HEK293 (cell line): ENCODE measurements at regions not wholly inside any gene's neighbourhood (a gene's known extent, or its start where the extent isn't known, plus 50 kb on each side); places are given as distances from the start of the nearest gene placed in this dataset.

Experiments
- CTCF ChIA-PET: fragments of 350-600 bp; formaldehyde crosslinking; extraction: SDS; loops from one replicate; lab custom pipeline; 2021; ENCODE audit warnings: antibody characterized with exemption; lab: Yijun Ruan, JAX
- POLR2A ChIA-PET: fragments of 300-600 bp; formaldehyde crosslinking; extraction: SDS; loops from one replicate; lab custom pipeline; 2020; ENCODE audit warnings: antibody characterized with exemption, inconsistent platforms; lab: Yijun Ruan, JAX
- H3K27ac ChIP-seq: fragments of 200-500 bp; sonication (Bioruptor generic); 2 replicates; pipeline ENCODE4 v1.5.1; 2014; ENCODE audit warnings: low read depth, low read length, control low read depth, inconsistent platforms; ENCODE audit errors: extremely low read depth
- H3K36me3 ChIP-seq, 2 experiments: fragments of 200-500 bp in 1 of 2; sonication (Bioruptor generic) in 1 of 2; 1 replicate in 1 of 2; 2 replicates in 1 of 2; pipeline ENCODE4 v1.5.1; 2014 to 2017; ENCODE audit warnings: inconsistent platforms in 2 of 2, low read length in 2 of 2; ENCODE audit not compliant: control insufficient read depth in 2 of 2, insufficient read depth in 1 of 2
- H3K4me1 ChIP-seq: fragments of 200-500 bp; sonication (Bioruptor generic); 2 replicates; pipeline ENCODE4 v1.5.1; 2014; ENCODE audit warnings: mild to moderate bottlenecking, low read length, inconsistent platforms; ENCODE audit not compliant: control insufficient read depth, insufficient read depth
- H3K4me3 ChIP-seq: 2 replicates; pipeline ENCODE4 v1.5.1; 2011; ENCODE audit warnings: low read depth, mild to moderate bottlenecking, control low read depth, low read length, moderate library complexity
- H3K9me3 ChIP-seq: fragments of 200-500 bp; sonication (Bioruptor generic); 2 replicates; pipeline ENCODE4 v1.5.1; 2014; ENCODE audit warnings: low read depth, low read length, inconsistent platforms; ENCODE audit not compliant: control insufficient read depth, insufficient read depth
- AEBP2 ChIP-seq: fragments of 450-650 bp; formaldehyde crosslinking; IDR thresholded peaks from 2 replicates; pipeline ENCODE4 v1.5.1; 2016; ENCODE audit warnings: missing biosample characterization, missing genetic modification characterization, borderline replicate concordance
- FEZF1 ChIP-seq: fragments of 450-650 bp; formaldehyde crosslinking; IDR thresholded peaks from 2 replicates; pipeline ENCODE4 v1.5.1; 2016; ENCODE audit warnings: missing biosample characterization, missing genetic modification characterization
- GLIS1 ChIP-seq: fragments of 450-650 bp; formaldehyde crosslinking; IDR thresholded peaks from 2 replicates; pipeline ENCODE4 v1.5.1; 2016; ENCODE audit warnings: missing biosample characterization, missing genetic modification characterization
- MEIS1 ChIP-seq: sonication (generic); formaldehyde crosslinking; IDR thresholded peaks from 2 replicates; pipeline ENCODE4 v1.8.1; 2022; ENCODE audit warnings: missing genetic modification reagents, mild to moderate bottlenecking, borderline replicate concordance
- OSR2 ChIP-seq: fragments of 450-650 bp; formaldehyde crosslinking; IDR thresholded peaks from 2 replicates; pipeline ENCODE4 v1.5.1; 2016; ENCODE audit warnings: missing biosample characterization, missing genetic modification characterization
- PRDM10 ChIP-seq: fragments of 450-650 bp; formaldehyde crosslinking; IDR thresholded peaks from 2 replicates; pipeline ENCODE4 v1.5.1; 2016; ENCODE audit warnings: missing biosample characterization, missing genetic modification characterization
- SP7 ChIP-seq: fragments of 450-650 bp; formaldehyde crosslinking; IDR thresholded peaks from 2 replicates; pipeline ENCODE4 v1.5.1; 2016; ENCODE audit warnings: missing biosample characterization, missing genetic modification characterization
- TRIM28 ChIP-seq: IDR thresholded peaks from 2 replicates; pipeline ENCODE4 v1.6.1; 2011; ENCODE audit warnings: low read length, control low read depth, borderline replicate concordance
- WT1 ChIP-seq: fragments of 450-650 bp; formaldehyde crosslinking; IDR thresholded peaks from 2 replicates; pipeline ENCODE4 v1.5.1; 2016; ENCODE audit warnings: missing biosample characterization, missing genetic modification characterization
- ZFHX2 ChIP-seq: fragments of 450-650 bp; formaldehyde crosslinking; conservative IDR thresholded peaks from 2 replicates; pipeline ENCODE4 v1.5.1; 2016; ENCODE audit warnings: missing biosample characterization, missing genetic modification characterization
- ZNF112 ChIP-seq: fragments of 450-650 bp; formaldehyde crosslinking; IDR thresholded peaks from 2 replicates; pipeline ENCODE4 v1.5.0; 2017; ENCODE audit warnings: missing biosample characterization, missing genetic modification characterization
- ZNF138 ChIP-seq: fragments of 450-650 bp; formaldehyde crosslinking; IDR thresholded peaks from 2 replicates; pipeline ENCODE4 v1.5.1; 2016; ENCODE audit warnings: missing biosample characterization, missing genetic modification characterization, borderline replicate concordance
- ZNF211 ChIP-seq: fragments of 450-650 bp; formaldehyde crosslinking; IDR thresholded peaks from 2 replicates; pipeline ENCODE4 v1.5.1; 2016; ENCODE audit warnings: low read depth, missing biosample characterization, missing genetic modification characterization
- ZNF221 ChIP-seq: fragments of 450-650 bp; formaldehyde crosslinking; IDR thresholded peaks from 2 replicates; pipeline ENCODE4 v1.5.1; 2017; ENCODE audit warnings: missing biosample characterization, missing genetic modification characterization, borderline replicate concordance
- ZNF292 ChIP-seq: fragments of 450-650 bp; formaldehyde crosslinking; IDR thresholded peaks from 2 replicates; pipeline ENCODE4 v1.5.1; 2016; ENCODE audit warnings: low read depth, missing biosample characterization, missing genetic modification characterization, borderline replicate concordance
- ZNF335 ChIP-seq: fragments of 450-650 bp; formaldehyde crosslinking; conservative IDR thresholded peaks from 2 replicates; pipeline ENCODE4 v1.5.1; 2016; ENCODE audit warnings: missing biosample characterization, missing genetic modification characterization
- ZNF366 ChIP-seq: fragments of 450-650 bp; formaldehyde crosslinking; conservative IDR thresholded peaks from 2 replicates; pipeline ENCODE4 v1.5.1; 2016; ENCODE audit warnings: missing biosample characterization, missing genetic modification characterization
- ZNF37A ChIP-seq: fragments of 450-650 bp; IDR thresholded peaks from 2 replicates; pipeline ENCODE4 v1.5.1; 2018; ENCODE audit warnings: missing biosample characterization, missing genetic modification characterization
- ZNF664 ChIP-seq: fragments of 450-650 bp; formaldehyde crosslinking; IDR thresholded peaks from 2 replicates; pipeline ENCODE4 v1.5.1; 2016; ENCODE audit warnings: missing biosample characterization, missing genetic modification characterization
- ZNF692 ChIP-seq: fragments of 450-650 bp; formaldehyde crosslinking; IDR thresholded peaks from 2 replicates; pipeline ENCODE4 v1.5.1; 2016; ENCODE audit warnings: missing biosample characterization, missing genetic modification characterization
- TF ChIP-seq, protein P1 (sequence below): fragments of 450-650 bp; formaldehyde crosslinking; IDR thresholded peaks from 2 replicates; pipeline ENCODE4 v1.5.1; 2016; ENCODE audit warnings: missing biosample characterization, missing genetic modification characterization
- TF ChIP-seq, protein P2 (sequence below): fragments of 450-650 bp; formaldehyde crosslinking; IDR thresholded peaks from 2 replicates; pipeline ENCODE4 v1.5.1; 2016; ENCODE audit warnings: missing biosample characterization, missing genetic modification characterization
- TF ChIP-seq, protein P3 (sequence below): fragments of 450-650 bp; IDR thresholded peaks from 2 replicates; pipeline ENCODE4 v1.5.1; 2018; ENCODE audit warnings: missing biosample characterization, mild to moderate bottlenecking, missing genetic modification characterization

DNA sequence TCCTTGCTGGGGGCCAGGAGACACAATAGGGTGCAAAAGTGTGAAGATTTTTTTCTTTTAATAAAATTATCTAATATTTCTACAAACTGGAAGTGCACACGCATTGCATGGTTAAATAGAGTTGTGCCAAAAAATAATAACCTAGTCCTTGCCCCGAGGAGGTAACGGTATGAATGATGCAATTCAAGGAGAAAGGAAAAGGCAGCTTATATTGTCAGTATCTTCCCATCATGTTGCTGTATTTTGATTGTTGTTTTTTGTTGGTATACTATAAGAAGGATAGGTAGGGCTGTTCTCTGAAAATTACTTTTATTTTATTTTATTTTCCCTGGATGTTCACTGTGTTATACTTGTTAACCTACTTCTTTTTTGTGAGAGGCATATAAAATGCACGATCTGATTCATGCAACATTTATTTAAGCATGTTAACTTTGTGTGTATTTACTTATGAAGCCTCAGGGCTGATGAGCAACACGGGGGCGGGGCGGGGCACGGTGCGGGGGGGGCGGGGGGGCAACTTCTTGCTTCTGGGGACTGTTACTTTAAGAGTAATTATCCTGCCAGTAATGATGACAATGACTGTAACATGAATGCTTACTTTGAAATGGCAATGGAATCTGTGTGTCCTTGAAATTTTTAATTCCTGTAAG lies 118.6 kb downstream of the AQP4 start:
- H3K4me1 ChIP-seq = peaks cover 16% of the 10 kb centered on the region
- ChIA-PET POLR2A (interaction anchor here (0.8 kb wide), 1 partner anchor 16 kb away, joined by 3 read pairs; no protein-coding TSS in a partner anchor), CTCF (interaction anchor here (0.7 to 1.0 kb wide), 2 partner anchors 30 to 341 kb away, joined by 3 read pairs; no protein-coding TSS in a partner anchor)
- TF ChIP-seq ZNF664 (tag by site-specific recombination) (peak; percentile 25; the same call in 1 of the 2 replicates), ZNF692 (tag by site-specific recombination) (peak; percentile 16; the same call in 1 of the 2 replicates), ZNF138 (tag by site-specific recombination) (no peak), SP7 (tag by site-specific recombination) (0 out of 2 replicates have a peak, but pooled peaks have one; percentile 7), ZNF292 (tag by site-specific recombination) (no peak), FEZF1 (no peak), GLIS1 (tag by site-specific recombination) (no peak), ZNF112 (tag by site-specific recombination) (no peak), ZNF37A (tag by site-specific recombination) (no peak), WT1 (tag by site-specific recombination) (no peak), MEIS1 (CRISPR knock-in tag) (no peak), ZNF335 (tag by site-specific recombination) (no peak; the same call in 1 of the 2 replicates), PRDM10 (tag by site-specific recombination) (peak; percentile 74; the same call in 1 of the 2 replicates), ZNF366 (peak; percentile 32; the same call in 1 of the 2 replicates)
- TF ChIP-seq, protein P1, sequence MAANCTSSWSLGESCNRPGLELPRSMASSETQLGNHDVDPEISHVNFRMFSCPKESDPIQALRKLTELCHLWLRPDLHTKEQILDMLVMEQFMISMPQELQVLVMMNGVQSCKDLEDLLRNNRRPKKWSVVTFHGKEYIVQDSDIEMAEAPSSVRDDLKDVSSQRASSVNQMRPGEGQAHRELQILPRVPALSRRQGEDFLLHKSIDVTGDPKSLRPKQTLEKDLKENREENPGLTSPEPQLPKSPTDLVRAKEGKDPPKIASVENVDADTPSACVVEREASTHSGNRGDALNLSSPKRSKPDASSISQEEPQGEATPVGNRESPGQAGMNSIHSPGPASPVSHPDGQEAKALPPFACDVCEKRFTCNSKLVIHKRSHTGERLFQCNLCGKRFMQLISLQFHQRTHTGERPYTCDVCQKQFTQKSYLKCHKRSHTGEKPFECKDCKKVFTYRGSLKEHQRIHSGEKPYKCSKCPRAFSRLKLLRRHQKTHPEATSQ (tag by site-specific recombination) = no peak
- H3K4me3 ChIP-seq = no peak overlapping the region; the same call in 1 of the 2 replicates
- H3K9me3 ChIP-seq = no peaks in the 10 kb centered on the region
- H3K27ac ChIP-seq = no peak overlapping the region; the same call in 1 of the 2 replicates
- H3K36me3 ChIP-seq = no peaks in the 10 kb centered on the region

DNA sequence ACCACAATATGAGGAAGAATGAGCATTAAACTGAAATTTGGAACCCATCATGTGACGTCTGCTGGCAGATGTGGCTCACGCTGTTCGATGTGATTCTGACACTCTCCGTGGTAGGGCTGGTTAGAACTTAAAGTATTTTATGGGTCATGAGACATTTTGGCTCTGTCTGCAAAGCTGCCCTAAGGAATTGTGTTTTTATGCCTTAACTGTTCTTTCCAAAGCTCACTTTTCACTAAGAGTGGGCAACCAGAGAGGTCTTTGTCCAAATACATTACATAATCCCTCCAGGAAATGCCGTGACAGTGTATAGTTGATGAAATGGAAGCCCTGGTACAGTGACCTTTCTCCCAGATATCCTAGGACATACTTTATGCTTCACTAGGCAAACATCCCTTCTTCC lies 119.1 kb downstream of the AQP4 start:
- H3K4me3 ChIP-seq = no peak overlapping the region; the same call in 1 of the 2 replicates
- no peaks in the 10 kb centered on the region for H3K36me3 ChIP-seq
- no peak overlapping the region; the same call in 1 of the 2 replicates for H3K27ac ChIP-seq
- POLR2A ChIA-PET = interaction anchor here (0.8 kb wide), 1 partner anchor 15 kb away, joined by 3 read pairs; no protein-coding TSS in a partner anchor
- no peaks in the 10 kb centered on the region for H3K9me3 ChIP-seq
- CTCF ChIA-PET = interaction anchor here (0.6 to 0.7 kb wide), 2 partner anchors 341 to 471 kb away, joined by 3 read pairs; no protein-coding TSS in a partner anchor
- H3K4me1 ChIP-seq = peaks cover 16% of the 10 kb centered on the region
- TF ChIP-seq ZNF211 (tag by site-specific recombination) = no peak
- TF ChIP-seq, protein P2, sequence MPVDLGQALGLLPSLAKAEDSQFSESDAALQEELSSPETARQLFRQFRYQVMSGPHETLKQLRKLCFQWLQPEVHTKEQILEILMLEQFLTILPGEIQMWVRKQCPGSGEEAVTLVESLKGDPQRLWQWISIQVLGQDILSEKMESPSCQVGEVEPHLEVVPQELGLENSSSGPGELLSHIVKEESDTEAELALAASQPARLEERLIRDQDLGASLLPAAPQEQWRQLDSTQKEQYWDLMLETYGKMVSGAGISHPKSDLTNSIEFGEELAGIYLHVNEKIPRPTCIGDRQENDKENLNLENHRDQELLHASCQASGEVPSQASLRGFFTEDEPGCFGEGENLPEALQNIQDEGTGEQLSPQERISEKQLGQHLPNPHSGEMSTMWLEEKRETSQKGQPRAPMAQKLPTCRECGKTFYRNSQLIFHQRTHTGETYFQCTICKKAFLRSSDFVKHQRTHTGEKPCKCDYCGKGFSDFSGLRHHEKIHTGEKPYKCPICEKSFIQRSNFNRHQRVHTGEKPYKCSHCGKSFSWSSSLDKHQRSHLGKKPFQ = no peak
- TF ChIP-seq ZNF221 = no peak
- TF ChIP-seq, protein P3, sequence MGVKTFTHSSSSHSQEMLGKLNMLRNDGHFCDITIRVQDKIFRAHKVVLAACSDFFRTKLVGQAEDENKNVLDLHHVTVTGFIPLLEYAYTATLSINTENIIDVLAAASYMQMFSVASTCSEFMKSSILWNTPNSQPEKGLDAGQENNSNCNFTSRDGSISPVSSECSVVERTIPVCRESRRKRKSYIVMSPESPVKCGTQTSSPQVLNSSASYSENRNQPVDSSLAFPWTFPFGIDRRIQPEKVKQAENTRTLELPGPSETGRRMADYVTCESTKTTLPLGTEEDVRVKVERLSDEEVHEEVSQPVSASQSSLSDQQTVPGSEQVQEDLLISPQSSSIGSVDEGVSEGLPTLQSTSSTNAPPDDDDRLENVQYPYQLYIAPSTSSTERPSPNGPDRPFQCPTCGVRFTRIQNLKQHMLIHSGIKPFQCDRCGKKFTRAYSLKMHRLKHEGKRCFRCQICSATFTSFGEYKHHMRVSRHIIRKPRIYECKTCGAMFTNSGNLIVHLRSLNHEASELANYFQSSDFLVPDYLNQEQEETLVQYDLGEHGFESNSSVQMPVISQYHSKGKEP (tag by site-specific recombination) = no peak
- TF ChIP-seq ZFHX2 (tag by site-specific recombination) = no peak
- TF ChIP-seq TRIM28 = peak; percentile 31; the same call in 1 of the 2 replicates
- TF ChIP-seq OSR2 = no peak
- no peak for TF ChIP-seq AEBP2 (tag by site-specific recombination)
